ENCODE measurements at regions not wholly inside any gene's neighbourhood (a gene's known extent, or its start where the extent isn't known, plus 50 kb on each side); places are given as distances from the start of the nearest gene placed in this dataset.
A peak's percentile ranks its signal among the peaks of the same experiment; 100 is the strongest.
"Not testable (repeated sequence)": the region's sequence is repeated elsewhere in the genome, so short reads cannot be mapped to it uniquely, and the experiment has no call there.

GRCh38 chrX:40237731-40238178 lies 140.0 kb upstream of the BCOR start:
- DNase-seq, result no peak

GRCh38 chrX:40230646-40231045 lies 132.9 kb upstream of the BCOR start:
- DNase-seq, result no peak

- no peak for DNase-seq
Measured at GRCh38 chrX:40227125-40227524, 129.4 kb upstream of the BCOR start.

- no peak for DNase-seq
Measured at GRCh38 chrX:40224658-40225057, 126.9 kb upstream of the BCOR start.

DNA sequence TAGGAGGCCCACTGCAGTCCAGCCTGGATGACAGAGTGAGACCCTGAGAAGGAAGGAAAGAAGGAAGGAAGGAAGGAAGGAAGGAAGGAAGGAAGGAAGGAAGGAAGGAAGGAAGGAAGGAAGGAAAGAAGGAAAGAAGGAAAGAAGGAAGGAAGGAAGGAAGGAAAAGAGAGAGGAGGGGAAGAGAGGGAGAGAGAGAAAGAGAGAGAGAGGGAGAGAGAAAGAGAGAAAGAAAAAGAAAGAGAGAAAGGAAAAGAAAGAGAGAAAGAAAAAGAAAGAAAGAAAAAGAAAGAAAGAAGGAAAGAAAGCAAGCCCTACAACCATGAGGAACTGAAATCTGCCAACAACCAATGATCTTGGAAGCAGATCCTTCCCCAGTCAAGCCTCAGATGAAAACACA lies 124.9 kb upstream of the BCOR start:
- DNase-seq, result not testable (repeated sequence)

DNA sequence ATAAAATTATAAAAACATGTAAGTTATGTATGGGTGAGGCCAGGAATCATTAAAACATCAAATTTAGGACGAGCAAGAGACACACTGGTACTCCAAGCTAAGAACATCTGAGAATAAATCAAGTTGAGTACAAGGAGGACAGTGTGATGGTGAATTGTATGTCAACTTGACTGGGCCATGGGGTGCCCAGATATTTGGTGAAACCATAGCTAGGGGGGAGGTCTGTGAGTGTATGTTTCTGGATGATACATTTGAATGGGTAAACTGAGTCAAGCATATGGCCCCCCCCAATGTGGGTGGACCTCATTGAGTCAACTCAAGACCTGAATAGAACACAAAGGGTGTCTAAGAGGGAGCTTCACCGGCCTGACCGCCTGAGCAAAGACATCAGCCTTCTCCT lies 115.3 kb upstream of the BCOR start:
- DNase-seq, result no peak

GRCh38 chrX:40209951-40210617 lies 112.3 kb upstream of the BCOR start:
- DNase-seq, result peak; percentile 2

DNA sequence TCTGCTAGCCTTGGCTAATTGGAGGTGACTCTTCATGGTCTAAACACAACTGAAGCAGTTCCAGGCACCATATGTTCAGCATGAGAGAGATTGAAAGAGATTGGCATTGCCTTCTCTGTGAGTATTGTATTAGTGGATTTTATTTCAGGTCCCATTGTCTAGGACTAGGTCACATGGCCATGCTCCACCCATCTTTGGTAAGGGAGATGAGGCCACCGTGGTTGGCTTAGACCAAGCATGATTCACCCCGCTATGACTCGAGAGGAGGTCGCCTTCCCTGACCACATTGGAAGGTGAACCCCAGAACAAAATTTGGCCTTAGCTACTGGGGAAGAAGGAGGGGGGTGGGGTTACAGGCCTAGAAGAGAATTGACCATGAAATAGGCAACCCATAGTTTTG lies 109.9 kb upstream of the BCOR start:
- peak; percentile 37 for DNase-seq

DNA sequence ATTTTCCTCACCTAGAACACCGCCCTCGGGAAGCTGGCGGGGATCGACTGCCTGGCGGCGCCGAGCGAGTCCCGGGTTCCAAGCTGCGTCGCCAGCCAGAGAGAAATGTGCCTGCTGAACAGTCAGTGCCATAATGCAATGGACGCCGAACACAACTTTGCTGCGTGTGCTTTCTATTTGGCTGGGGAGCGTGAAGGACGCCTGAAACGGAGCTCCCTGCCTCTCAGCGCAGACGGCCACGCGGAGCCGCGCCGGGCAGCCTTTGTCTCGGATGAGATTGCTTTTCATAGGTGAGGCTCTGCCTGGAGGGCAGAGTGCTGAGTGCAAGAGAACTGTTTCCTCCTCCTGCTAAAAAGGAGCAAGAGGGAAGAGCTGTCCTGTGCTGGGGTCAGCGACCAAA lies 107.7 kb upstream of the BCOR start:
- DNase-seq, result no peak

DNA sequence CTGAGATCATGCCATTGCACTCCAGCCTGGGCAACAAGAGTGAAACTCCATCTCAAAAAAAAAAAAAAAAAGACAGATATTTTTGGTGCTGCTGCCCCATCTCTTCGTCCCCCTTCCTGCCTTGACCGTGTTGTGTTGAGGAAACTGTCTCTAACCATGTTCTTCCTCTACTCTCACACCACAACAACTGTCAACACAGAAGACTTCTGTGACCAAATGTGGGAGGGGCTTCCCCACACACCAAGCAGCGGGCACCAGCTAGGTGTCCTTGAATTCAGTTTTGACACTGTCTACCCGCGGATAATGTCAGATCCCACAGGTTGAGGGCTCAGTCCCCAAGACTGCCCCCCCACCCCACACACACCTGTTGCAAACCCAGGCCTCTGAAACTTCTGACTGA lies 104.7 kb upstream of the BCOR start:
- no peak for DNase-seq

GRCh38 chrX:40201329-40201885 lies 103.6 kb upstream of the BCOR start:
- no peak for DNase-seq

DNA sequence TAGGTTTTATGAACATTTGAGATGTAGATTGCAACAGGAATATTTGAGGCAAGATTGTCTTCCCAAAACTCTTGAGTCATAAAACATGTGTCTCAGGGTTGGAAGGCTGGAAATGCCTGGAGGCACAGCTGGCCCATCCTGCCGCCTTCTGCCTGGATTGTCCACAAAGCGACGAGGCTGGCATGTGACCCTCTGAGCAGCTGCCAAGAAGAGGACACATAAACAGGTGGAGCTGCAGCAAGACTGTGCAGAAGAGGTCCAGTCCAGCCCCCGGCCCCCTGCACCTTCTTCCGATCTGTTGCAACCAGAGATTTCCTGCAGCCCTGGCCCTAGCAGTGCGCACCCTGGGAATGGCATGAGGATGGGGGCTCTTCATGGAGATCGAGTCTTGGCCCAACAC lies 101.9 kb upstream of the BCOR start:
- DNase-seq, result peak; percentile 23

- no peak for DNase-seq
Measured at GRCh38 chrX:40197071-40197470, 99.3 kb upstream of the BCOR start.

DNA sequence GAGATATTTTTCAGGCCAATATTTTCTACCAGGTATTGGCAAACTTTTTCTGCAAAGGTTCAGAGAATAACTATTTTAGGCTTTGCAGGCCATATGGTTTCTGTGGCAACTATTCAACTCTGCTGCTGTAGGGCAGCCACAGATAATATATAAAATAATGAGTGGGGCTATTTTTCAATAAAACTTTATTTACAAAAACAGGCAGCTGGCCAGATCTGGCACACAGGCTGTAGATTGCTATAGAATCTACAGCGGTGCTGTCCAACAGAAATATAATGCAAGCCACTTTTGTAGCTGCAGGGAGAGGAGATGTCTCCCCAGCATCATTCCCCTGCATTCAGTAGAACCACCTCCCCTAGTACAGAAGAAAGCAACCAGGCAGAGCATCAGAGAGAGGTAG lies 97.6 kb upstream of the BCOR start:
- DNase-seq, result no peak

GRCh38 chrX:40192196-40192595 lies 94.4 kb upstream of the BCOR start:
- no peak for DNase-seq

DNA sequence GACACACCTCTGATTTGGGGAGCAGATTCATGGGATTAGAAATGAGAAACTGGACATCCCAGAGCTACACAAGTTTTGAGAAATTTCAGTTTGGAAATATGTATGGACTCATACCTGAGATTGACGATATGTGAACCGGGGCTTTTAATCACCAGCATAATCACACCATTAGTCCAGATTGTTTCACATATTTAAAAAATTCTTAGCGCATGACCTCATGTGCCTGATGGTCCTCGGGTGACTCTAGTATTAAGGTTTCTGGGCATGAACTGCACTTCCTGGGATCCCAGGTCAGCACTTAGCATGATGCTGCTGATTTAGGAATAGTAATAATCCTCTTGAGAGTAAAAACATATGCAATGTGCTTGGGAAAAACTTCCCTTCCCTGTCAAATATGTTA lies 91.9 kb upstream of the BCOR start:
- DNase-seq, result peak; percentile 63

- peak; percentile 85 for DNase-seq
Measured at GRCh38 chrX:40188573-40189417, 91.0 kb upstream of the BCOR start.

DNA sequence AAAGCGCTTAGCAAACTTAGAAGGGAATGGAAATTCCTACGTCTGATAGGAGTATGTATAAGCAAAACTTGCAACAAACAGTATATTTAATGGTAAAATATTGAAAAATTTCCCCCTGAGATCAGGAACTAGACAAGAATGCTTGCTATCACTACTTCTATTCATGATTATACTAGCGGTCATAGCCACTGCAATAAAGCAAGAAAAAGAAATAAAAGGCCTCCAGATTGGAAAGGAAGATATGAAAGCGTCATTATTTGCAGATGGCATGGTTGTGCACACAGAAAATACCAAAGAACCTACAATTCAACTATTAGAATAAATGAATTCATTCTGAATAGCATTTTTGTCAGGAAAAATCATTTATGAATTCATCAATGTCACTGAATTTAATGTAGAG lies 87.2 kb upstream of the BCOR start:
- no peak for DNase-seq

- no peak for DNase-seq
Measured at GRCh38 chrX:40182615-40183014, 84.9 kb upstream of the BCOR start.

DNA sequence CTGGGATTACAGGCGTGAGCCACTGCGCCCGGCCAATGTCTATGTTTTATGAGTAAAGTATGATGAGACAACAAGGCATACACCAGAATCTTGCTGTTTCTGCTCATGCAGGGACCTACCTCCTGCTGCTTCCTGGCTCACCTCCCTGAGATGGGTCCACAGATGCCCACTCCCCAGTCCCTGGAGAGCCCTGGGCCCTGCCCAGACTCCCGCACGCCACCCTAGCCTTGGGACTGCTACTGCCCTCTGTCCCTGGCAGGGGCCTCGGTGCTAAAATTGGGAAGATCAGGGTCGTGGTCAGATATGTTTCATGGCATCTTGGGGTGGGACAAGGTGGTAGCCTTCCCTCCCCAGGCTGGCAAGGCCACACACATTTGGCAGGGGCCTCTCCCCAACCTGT lies 84.3 kb upstream of the BCOR start:
- DNase-seq, result no peak

DNA sequence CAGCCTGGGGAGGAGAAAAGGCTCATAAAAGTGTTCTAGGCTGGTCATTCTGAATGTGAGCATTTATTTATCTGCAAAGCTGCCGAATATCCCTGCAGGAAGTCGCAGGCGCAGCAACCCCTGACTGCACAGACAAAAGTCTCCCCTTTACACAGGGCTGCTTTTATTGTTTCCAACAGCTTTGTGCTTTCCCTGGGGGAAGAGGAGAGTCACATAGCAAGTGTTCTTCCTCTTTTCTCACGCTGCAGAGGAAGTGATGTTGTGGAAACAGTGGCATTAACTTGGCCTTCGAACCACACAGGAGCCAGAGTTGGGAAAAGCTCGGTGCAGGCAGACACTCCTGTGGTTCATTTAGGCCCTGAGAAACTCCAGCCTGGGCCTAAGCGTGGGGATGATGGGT lies 81.5 kb upstream of the BCOR start:
- DNase-seq, result no peak

DNA sequence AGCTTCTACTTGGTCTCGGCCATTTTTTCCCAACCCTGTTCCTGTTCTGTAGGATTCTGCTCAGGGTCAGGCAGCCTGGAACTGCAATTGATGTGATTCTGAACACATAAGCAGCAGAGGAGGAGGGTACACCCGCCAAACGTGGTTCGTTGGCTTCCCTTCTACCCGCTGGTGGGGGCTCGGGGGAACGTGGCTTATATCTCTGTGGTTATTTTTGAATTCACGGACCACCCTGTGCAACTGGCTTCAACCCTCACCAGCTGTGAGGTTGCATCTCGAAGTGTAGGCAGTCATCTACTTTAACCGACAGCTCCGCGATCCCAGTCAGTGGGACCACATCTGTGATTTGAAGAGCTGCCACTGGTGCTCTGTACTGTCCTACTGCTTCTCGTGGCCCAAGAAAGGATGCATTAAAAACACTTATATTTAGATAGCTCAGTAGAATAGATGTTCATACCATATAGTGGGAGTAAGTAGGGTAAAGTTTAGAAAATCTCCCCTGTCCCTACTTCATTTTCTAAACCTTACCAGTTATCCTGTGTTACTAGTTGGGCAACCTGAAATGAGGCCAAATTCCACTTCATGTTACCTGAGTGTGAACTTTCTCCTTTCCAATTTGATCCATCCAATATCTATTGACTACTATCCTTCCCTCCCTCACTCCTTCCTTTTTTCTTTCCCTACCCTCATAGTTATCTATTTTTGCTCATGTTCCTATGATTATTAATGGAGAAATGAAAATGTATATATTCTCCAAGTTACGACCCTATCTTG lies 80.4 kb upstream of the BCOR start:
- no peak for DNase-seq

GRCh38 chrX:40177489-40177888 lies 79.7 kb upstream of the BCOR start:
- no peak for DNase-seq

DNA sequence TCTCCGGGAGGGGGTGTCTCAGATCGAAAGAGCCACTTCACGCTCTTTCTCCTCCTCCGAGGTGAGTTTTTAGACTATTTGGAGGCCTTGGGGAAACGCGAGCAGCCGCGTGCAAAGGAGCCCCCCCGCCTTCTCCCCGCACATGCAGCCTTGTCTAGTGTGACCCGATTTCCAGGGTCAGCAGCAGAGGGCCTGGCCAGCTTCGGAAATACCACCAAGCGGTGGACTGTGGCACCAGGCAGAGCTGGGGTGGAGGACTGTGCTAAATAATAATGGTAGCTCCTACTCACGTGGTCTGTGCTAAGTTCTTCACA lies 79.3 kb upstream of the BCOR start:
- no peak for DNase-seq
